Caco-2 (cell line): ENCODE measurements at regions not wholly inside any gene's neighbourhood (a gene's known extent, or its start where the extent isn't known, plus 50 kb on each side); places are given as distances from the start of the nearest gene placed in this dataset.

Experiments
- BruUV-seq: library from RNA; stranded (reverse); fragments of 400-500 nt; replicated peaks from 2 replicates; lab custom pipeline; 2021; lab: Mats Ljungman, UMichigan
- CTCF ChIA-PET: fragments of 300-600 bp; sonication (Branson Sonifier 250); formaldehyde crosslinking; loops from one replicate; lab custom pipeline; 2022; ENCODE audit warnings: antibody characterized with exemption; lab: Charles Lee
- POLR2A ChIA-PET: fragments of 300-600 bp; sonication (Branson Sonifier 250); formaldehyde crosslinking; loops from one replicate; lab custom pipeline; 2022; ENCODE audit warnings: antibody characterized with exemption; lab: Charles Lee
- DNase-seq, 2 experiments: peaks; one replicate each; pipeline versions ENCODE4 v3.0.0 to v3.0.0-alpha.2; 2020 to 2022
- H3K27me3 ChIP-seq: replicated peaks from 2 replicates; pipeline ENCODE4 v1.6.0; 2011; ENCODE audit warnings: low read length; ENCODE audit not compliant: control insufficient read depth, insufficient read depth
- H3K36me3 ChIP-seq: 2 replicates; pipeline ENCODE4 v1.5.1; 2011; ENCODE audit warnings: low read length; ENCODE audit not compliant: control insufficient read depth, insufficient read depth
- H3K4me1 ChIP-seq: fragments of 250-450 bp; sonication (Bioruptor Pico); 2 replicates; pipeline ENCODE4 v1.5.1; 2020; ENCODE audit warnings: mild to moderate bottlenecking
- H3K4me3 ChIP-seq: 2 replicates; pipeline ENCODE4 v1.5.1; 2011; ENCODE audit warnings: low read depth, mild to moderate bottlenecking, control low read depth, low read length
- H3K9me3 ChIP-seq: fragments of 250-450 bp; sonication (Bioruptor Pico); 2 replicates; pipeline ENCODE4 v1.5.1; 2020; ENCODE audit warnings: mild to moderate bottlenecking, moderate library complexity
- H3K27ac Mint-ChIP-seq: one replicate; pipeline ENCODE4 v1.8.0; 2022; ENCODE audit warnings: mixed read lengths; ENCODE audit not compliant: unreplicated experiment
- H3K27me3 Mint-ChIP-seq: one replicate; pipeline ENCODE4 v1.8.0; 2022; ENCODE audit warnings: mixed read lengths; ENCODE audit not compliant: insufficient read depth, unreplicated experiment
- H3K36me3 Mint-ChIP-seq: one replicate; pipeline ENCODE4 v1.8.0; 2022; ENCODE audit warnings: mild to moderate bottlenecking, mixed read lengths; ENCODE audit not compliant: insufficient read depth, unreplicated experiment
- H3K4me1 Mint-ChIP-seq: one replicate; pipeline ENCODE4 v1.8.0; 2022; ENCODE audit warnings: low read depth, mixed read lengths; ENCODE audit not compliant: unreplicated experiment
- H3K4me3 Mint-ChIP-seq: one replicate; pipeline ENCODE4 v1.8.0; 2022; ENCODE audit warnings: mild to moderate bottlenecking, moderate library complexity, mixed read lengths; ENCODE audit not compliant: unreplicated experiment
- H3K9me3 Mint-ChIP-seq: one replicate; pipeline ENCODE4 v1.8.0; 2022; ENCODE audit warnings: mixed read lengths; ENCODE audit not compliant: unreplicated experiment
- CTCF ChIP-seq, 2 experiments: fragments of 200-600 bp in 1 of 2; IDR thresholded peaks; 1 replicate in 1 of 2; 2 replicates in 1 of 2; pipeline versions ENCODE4 v1.5.1 to v1.8.0; 2011 to 2022; ENCODE audit warnings: antibody characterized with exemption in 1 of 2, control low read depth in 1 of 2, inconsistent platforms in 1 of 2, low read depth in 1 of 2, low read length in 1 of 2, mild to moderate bottlenecking in 1 of 2, moderate library complexity in 1 of 2; ENCODE audit not compliant: insufficient read depth in 1 of 2, severe bottlenecking in 1 of 2, unreplicated experiment in 1 of 2
- intact Hi-C: fragments of 100-400 bp; cut with micrococcal nuclease; formaldehyde crosslinking; loops from one replicate; pipeline ENCODE4 v1.10.0; 2022; ENCODE audit not compliant: unreplicated experiment

- ChIA-PET CTCF (no interaction called here), POLR2A (no interaction called here)
- Histone ChIP-seq H3K4me3 (no peak overlapping the region), H3K9me3 (no peaks in the 10 kb centered on the region), H3K4me1 (0 out of 2 replicates have a peak, but pooled peaks cover 3% of the 10 kb centered on the region), H3K36me3 (no peaks in the 10 kb centered on the region), H3K27me3 (no peaks in the 10 kb centered on the region)
- H3K36me3 Mint-ChIP-seq = no peaks in the 10 kb centered on the region
- TF ChIP-seq CTCF (IDR thresholded peaks at IDR 0.05; ENCODE audit: insufficient read depth in 1 of 2, low read depth in 1 of 2, low read length in 1 of 2, severe bottlenecking in 1 of 2, unreplicated experiment in 1 of 2) = no peak
- no peaks in the 10 kb centered on the region for H3K9me3 Mint-ChIP-seq
- H3K4me1 Mint-ChIP-seq = no peaks in the 10 kb centered on the region
- DNase-seq = no peak
- H3K27ac Mint-ChIP-seq = no peak overlapping the region
- H3K4me3 Mint-ChIP-seq = no peak overlapping the region
- H3K27me3 Mint-ChIP-seq = peaks cover 15% of the 10 kb centered on the region
- intact Hi-C loops = no loop called here
- BruUV-seq = no TSS peak
Measured at GRCh38 chr5:154544646-154545045, 66.6 kb upstream of the HAND1 start.

- H3K9me3 ChIP-seq = no peaks in the 10 kb centered on the region
- Mint-ChIP-seq H3K9me3 (no peaks in the 10 kb centered on the region), H3K36me3 (no peaks in the 10 kb centered on the region), H3K4me3 (no peak overlapping the region), H3K27ac (no peak overlapping the region), H3K27me3 (peaks cover 13% of the 10 kb centered on the region), H3K4me1 (no peaks in the 10 kb centered on the region)
- no peak overlapping the region for H3K4me3 ChIP-seq
- no peak for DNase-seq
- TF ChIP-seq CTCF (IDR thresholded peaks at IDR 0.05; ENCODE audit: insufficient read depth in 1 of 2, low read depth in 1 of 2, low read length in 1 of 2, severe bottlenecking in 1 of 2, unreplicated experiment in 1 of 2) = no peak
- POLR2A ChIA-PET = no interaction called here
- 0 out of 2 replicates have a peak, but pooled peaks cover 3% of the 10 kb centered on the region for H3K4me1 ChIP-seq
- no peaks in the 10 kb centered on the region for H3K36me3 ChIP-seq
- CTCF ChIA-PET = interaction anchor here (0.6 kb wide), 1 partner anchor 27 kb away, joined by 3 read pairs; no protein-coding TSS in a partner anchor
- intact Hi-C loops = no loop called here
- BruUV-seq = no TSS peak
- H3K27me3 ChIP-seq = no peaks in the 10 kb centered on the region
Measured at GRCh38 chr5:154543380-154543779, 65.4 kb upstream of the HAND1 start.

GRCh38 chr5:154542581-154542980, 64.6 kb upstream of the HAND1 start:
- Histone ChIP-seq H3K9me3 (no peaks in the 10 kb centered on the region), H3K4me1 (0 out of 2 replicates have a peak, but pooled peaks cover 3% of the 10 kb centered on the region), H3K36me3 (no peaks in the 10 kb centered on the region), H3K27me3 (no peaks in the 10 kb centered on the region), H3K4me3 (no peak overlapping the region)
- no peak for DNase-seq
- intact Hi-C loops = no loop called here
- Mint-ChIP-seq H3K4me1 (no peaks in the 10 kb centered on the region), H3K27ac (no peak overlapping the region), H3K27me3 (peaks cover 13% of the 10 kb centered on the region), H3K9me3 (no peaks in the 10 kb centered on the region), H3K36me3 (no peaks in the 10 kb centered on the region), H3K4me3 (no peak overlapping the region)
- TF ChIP-seq CTCF (IDR thresholded peaks at IDR 0.05; ENCODE audit: insufficient read depth in 1 of 2, low read depth in 1 of 2, low read length in 1 of 2, severe bottlenecking in 1 of 2, unreplicated experiment in 1 of 2) = no peak
- ChIA-PET CTCF (no interaction called here), POLR2A (no interaction called here)
- no TSS peak for BruUV-seq
